Head of caudate nucleus (tissue), 42 donors: ENCODE measurements at regions not wholly inside any gene's neighbourhood (a gene's known extent, or its start where the extent isn't known, plus 50 kb on each side); places are given as distances from the start of the nearest gene placed in this dataset.
A peak's percentile ranks its signal among the peaks of the same experiment; 100 is the strongest.

ENCODE experiments used
- DNase-seq, 42 donors: peaks; one replicate each; pipeline versions ENCODE4 v3.0.0 to v3.0.0-alpha.2; 2020 to 2021; ENCODE audit warnings: mixed read lengths in 7 of 42
- intact Hi-C: fragments of 100-400 bp; cut with DNase I; formaldehyde crosslinking; loops from one replicate; pipeline ENCODE4 v1.15.0; 2022

- DNase-seq: no peak
- intact Hi-C loops: no loop called here
Measured at GRCh38 chr7:32283546-32283945, 206.6 kb downstream of the LSM5 start.

DNA sequence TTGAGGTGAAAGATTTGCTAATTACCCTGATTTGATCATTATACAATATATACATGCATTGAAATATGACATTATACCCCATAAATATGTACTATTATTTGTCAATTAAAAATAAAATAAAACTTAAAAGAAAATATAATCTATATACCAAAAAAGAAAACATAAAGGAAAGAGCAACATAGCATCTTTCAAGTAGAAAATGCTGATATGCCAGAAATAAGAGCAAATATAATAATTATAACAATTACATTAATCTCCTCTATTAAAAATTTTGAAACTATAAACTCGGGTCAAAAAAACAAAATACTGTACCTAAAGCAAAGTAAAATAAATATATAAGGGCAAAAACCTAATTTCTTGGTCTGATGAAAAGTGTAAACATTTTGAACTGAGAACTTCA is 209.3 kb upstream of the PDE1C start:
- intact Hi-C loops: no loop called here
- DNase-seq: no peak

GRCh38 chr7:32275216-32276009 is 205.2 kb upstream of the PDE1C start:
- DNase-seq: no peak
- intact Hi-C loops: no loop called here

- DNase-seq: peak in 1 of 42 donors; percentile 16
- intact Hi-C loops: no loop called here
Measured at GRCh38 chr7:32273297-32273696, 203.1 kb upstream of the PDE1C start.

DNA sequence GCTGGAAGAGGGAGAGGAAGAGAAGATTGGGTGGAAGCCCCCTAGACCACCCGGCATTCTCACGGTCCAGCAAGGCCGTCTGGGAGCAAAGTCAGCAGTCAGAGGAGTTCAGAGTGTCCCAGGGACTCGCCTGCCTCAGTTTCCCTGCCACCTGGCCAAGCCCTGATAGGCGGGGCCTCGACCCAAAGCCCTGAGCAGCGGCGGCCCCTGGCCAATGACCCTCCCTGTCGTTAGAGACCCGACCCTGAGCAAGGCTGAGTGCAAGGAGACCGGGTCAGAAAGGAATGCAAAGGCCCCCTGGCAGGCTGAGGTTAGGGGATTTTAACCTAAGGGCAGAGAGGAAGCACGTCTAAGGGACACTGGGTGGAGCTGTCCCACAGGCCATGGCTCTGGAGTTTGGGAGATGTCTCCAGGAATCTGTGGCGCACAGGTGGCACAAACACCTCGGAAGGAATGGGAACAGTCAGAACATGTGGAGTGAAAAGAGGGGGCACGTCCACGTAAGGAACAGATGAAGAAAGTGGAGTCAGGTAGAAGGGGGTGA is 196.8 kb upstream of the PDE1C start:
- intact Hi-C loops: no loop called here
- no peak for DNase-seq

GRCh38 chr7:32264702-32265284 is 194.6 kb upstream of the PDE1C start:
- DNase-seq: no peak
- intact Hi-C loops: no loop called here

DNA sequence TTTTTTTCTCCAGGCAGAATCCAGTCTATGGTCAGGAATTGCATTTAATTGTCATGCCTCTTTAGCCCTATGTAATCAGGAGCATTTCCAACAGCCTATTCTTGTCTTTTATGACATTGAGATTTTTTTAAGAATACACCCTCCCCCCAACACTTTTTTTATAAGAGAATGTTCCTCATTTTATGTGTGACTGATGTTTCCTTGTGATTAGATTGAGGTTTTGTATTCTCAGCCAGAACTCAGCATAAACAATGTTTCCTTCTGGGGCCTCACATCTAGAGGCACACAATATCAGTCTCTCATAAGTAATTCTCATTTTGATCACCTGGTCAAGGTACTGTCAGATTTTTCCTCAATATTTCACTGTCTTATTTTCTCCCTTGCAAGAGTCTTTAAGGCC is 193.4 kb upstream of the PDE1C start:
- intact Hi-C loops: no loop called here
- DNase-seq: no peak

DNA sequence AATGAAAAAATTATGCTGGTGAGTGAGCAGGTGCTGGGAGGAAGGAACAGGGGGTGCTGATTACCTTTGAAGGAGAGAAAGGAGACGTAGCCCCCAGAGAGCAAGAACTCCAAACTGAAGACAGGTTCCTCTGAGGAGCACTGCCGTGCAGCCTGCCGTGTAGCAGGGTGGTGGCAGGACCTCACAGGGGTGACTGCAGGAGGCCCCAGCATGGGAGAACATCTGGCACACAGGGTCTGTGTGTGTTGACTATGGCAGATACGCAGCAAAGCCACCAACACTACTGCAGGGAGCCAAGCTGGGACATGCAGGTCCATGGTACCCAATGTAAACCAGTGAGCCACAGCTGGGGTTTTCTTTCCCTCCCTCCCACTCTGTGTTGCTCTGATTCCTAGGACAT is 192.1 kb upstream of the PDE1C start:
- DNase-seq: no peak
- intact Hi-C loops: no loop called here

DNA sequence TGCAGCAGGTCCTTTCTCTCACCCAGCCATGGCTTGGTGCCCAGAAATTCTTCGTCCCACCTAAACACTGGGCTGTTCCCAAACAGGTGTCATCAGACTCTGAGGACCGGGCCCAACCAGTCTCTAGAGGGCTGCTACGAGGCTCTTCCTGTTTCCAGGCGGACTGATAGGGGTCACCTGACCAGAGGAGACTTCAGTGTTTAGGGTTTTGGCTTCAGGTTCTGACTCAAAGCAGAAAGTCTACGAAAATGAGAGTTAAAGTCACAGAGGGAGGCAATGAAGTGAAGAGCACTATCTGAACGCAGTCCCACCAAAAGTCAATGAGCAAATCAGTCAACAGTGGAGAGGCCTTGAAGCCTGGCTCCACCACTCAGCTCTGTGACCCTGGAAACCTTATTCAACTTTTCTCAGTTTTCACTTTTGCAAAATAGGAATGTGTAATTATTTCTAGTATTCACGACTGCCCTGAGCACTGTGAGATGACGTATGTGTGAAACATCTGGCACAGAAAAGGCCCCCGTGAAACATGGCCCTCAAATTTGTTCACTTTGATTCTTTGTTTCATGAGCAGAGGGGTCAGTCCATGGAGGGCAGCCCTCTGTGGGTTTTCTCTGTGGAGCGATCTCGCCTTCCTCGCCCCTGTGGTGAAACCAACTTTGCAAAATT is 189.9 kb upstream of the PDE1C start:
- intact Hi-C loops: no loop called here

DNA sequence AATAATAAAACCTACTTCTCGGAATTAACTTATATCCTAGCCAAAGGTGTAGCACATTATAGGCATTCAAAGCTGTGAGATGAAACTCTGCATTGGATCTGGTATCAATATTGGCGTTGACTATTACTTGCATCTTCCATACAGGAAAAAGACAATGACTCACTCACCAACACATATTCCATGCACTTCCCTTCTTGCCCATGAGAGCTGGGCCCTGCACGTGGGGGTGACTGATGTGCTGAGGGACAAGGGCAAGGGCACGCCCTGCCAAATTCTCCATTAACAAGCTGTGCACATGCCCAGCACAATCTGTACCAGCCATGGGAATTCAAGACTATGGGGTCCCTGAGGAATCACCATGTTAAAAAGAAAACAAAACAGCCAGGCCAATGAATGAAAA is 188.1 kb upstream of the PDE1C start:
- no peak for DNase-seq
- intact Hi-C loops: no loop called here

More for the DNA sequence above, 189.9 kb upstream of the PDE1C start:
- DNase-seq: no peak

GRCh38 chr7:32257621-32258020 is 187.4 kb upstream of the PDE1C start:
- no peak for DNase-seq
- intact Hi-C loops: no loop called here

DNA sequence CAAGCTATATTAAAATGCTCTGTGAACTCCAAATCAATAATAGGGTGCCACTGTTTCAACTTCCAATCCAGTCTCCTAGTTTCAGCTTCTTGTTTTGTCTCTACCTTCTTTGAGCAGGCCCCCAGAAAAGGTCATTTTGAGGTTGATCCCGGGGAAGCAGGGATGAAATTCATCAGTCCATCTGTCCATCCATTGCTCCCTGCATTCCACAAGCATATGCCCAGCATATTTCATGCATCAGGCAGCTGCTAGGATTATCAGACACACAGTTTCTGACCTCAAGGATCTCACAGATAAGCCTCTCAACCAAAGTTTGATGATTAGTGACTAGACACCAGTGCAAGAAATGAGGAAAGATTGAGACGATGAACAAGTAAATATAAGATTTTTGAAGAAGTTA is 186.6 kb upstream of the PDE1C start:
- intact Hi-C loops: no loop called here
- no peak for DNase-seq

GRCh38 chr7:32256376-32256775 is 186.2 kb upstream of the PDE1C start:
- intact Hi-C loops: no loop called here

DNA sequence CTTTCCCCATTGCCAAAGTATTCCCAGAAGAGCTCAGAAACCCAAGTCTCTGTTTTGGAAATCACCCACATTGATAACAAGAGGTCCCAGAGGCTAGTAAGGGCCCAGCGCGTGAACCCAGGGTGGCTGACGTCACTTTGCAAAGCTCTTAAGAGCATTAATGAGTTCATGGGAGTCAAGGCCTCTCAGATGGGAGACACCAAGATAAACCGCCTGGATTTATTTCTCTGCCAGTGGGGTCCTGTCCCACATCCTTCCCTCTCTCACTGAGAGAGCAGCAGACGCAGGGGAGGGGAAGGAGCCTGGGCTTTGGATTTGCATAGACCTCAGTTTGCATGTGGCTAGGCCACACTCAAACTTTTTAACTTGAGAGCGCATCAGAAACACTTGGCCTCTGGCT is 184.8 kb upstream of the PDE1C start:
- no peak for DNase-seq
- intact Hi-C loops: no loop called here

More at GRCh38 chr7:32256376-32256775, 186.2 kb upstream of the PDE1C start:
- DNase-seq: no peak

DNA sequence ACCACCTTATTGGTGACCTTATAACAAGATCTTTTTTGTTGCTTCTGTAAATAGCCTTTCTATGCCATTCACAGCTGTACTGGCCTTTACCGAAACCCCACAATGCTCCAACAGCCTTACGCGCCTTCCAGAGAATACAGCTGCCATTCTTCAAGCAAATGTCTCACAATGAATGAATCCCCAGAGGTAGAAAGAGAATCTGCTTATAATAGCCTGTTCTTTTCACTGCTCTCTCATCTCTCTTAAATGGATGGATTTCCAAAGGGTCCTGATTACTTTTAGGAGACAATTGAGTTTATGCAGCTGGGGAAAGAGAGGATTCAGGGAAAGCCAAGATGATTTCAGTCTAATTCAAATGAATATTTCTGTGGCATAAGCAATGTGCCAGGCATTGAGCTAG is 183.1 kb upstream of the PDE1C start:
- intact Hi-C loops: no loop called here
- no peak for DNase-seq

DNA sequence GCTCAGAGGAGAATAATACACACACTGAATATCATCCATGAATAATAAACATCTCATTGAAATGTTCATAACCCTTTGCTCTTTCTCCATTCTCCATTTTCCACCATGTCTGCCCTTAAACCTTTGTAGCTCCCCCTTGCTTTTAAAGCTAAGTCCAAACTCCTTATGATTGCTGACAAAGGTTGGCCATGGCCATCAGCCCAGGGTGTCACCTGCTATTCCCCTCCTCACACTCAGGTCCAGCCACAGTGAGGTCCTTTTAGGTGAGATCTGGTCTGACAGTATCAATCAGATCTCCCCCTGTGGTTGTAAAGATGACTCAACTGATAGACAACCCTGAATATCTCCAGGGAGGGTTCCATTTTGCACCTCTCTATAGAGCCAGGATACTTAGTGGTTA is 181.5 kb upstream of the PDE1C start:
- DNase-seq: no peak
- intact Hi-C loops: no loop called here

GRCh38 chr7:32250471-32251260 is 180.5 kb upstream of the PDE1C start:
- DNase-seq: peak in 1 of 42 donors; percentile 2
- intact Hi-C loops: no loop called here

DNA sequence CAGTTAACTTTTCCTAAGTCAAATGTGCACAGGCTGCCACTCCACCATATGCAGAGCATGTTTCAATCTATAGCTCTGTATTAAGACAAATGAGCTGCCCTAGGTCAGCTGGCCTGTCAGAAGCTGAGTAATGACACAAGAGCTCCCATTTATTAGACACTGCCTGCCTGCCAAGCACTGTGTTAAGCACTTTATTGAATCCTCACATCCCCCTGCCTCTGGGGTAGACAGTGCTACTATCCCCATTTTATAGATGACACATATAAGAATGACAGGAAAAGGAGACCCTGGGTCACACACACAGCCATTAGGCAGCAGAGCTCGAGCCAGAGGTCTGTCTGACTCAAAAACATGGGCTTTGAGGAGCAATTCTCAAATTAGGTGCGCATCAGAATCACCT is 179.8 kb upstream of the PDE1C start:
- intact Hi-C loops: no loop called here
- DNase-seq: no peak

GRCh38 chr7:32248522-32248921 is 178.3 kb upstream of the PDE1C start:
- DNase-seq: no peak
- intact Hi-C loops: no loop called here
